IPS-NIHi7 (cell line): ENCODE measurements at regions not wholly inside any gene's neighbourhood (a gene's known extent, or its start where the extent isn't known, plus 50 kb on each side); places are given as distances from the start of the nearest gene placed in this dataset.

Experiments
- DNase-seq: peaks from one replicate; pipeline ENCODE4 v3.0.0; 2012; ENCODE audit warnings: mixed read lengths; ENCODE audit errors: extremely low spot score

DNA sequence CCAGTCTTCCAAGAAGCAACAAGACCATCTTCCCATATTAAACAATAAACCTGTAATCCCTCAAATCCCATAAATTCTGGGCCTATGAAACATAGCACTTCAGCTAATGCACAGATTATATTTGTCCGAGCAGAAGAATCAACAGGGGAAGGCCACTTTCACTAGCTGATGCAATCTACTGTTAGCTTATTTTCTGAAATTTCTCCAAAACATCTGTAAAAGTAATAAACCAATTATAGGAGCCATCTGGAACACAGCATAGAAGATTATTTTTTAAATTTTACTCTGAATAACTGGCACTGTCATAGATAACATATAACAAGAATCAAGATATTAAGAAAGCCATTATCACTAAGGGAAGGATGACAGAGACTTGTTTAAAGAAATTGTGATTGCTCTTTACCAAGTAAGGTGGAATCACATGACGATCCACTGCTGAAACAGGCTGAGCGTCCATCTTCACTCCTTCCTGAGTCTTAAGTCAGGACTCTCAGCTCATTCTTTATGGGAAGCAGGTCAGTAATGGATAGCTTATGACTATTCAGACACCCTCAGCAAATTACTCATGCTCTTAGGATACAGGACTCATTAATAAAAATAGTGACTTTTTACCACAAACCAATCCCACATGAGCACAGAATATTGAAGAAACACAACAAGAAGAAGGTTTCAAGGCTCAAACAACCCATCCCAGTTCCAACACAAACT, 719.5 kb downstream of the XPNPEP1 start:
- no peak for DNase-seq

DNA sequence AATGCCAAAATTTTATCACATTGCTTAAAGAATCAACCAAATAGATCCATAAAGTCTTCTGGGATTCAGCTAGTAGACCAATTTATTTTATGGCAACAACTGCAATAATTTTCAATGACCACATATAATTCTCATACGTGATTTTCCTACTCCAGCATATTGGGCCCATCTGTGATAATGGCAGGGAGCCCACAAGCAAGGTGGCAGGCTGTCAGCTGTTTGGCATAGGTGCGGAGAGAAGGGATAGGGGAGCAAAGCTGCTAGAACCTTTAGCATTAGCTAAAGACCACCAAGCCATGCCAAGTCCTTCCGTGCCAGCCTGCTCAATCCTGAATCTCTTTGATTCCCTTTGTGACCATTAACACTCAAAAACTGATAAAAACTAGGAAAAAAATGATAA, 721.2 kb downstream of the XPNPEP1 start:
- DNase-seq: no peak

DNA sequence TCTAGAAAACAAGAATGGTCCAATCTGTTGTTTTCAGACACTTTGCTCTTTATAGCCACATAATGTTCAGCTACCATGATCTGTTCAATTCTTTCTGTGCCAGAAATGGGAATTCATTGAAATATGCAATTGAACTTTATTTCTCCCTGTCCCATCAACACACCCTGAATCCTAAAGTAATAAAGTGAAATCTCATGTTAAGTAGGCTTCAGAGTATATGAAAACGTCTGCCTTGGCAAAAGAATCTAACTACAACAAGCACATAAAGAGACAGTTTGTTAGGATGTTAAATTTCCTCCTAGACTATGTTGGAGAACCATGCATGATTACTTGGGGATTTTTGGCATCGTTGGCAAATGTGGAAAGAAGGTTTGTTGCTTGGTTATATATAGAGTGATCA, 722.7 kb downstream of the XPNPEP1 start:
- DNase-seq: no peak

DNA sequence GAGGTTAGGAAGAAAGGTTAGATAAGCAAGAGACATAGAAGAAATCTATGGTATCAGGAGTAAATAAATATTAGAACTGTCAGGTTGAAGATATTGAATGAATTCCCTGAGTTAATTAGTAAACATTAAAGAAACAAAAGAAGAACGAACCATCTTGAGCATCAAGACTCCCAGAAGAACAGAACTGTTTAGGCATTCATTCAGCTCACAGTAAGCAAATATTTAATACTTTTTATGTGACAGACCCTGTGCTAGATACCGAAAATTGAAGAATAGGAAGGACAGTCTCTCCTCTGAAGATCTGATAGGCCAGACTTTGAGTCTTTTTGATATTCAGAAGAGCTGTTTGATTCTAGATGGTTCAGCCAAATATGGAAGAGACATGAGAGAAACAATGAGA, 731.5 kb downstream of the XPNPEP1 start:
- DNase-seq: no peak

DNA sequence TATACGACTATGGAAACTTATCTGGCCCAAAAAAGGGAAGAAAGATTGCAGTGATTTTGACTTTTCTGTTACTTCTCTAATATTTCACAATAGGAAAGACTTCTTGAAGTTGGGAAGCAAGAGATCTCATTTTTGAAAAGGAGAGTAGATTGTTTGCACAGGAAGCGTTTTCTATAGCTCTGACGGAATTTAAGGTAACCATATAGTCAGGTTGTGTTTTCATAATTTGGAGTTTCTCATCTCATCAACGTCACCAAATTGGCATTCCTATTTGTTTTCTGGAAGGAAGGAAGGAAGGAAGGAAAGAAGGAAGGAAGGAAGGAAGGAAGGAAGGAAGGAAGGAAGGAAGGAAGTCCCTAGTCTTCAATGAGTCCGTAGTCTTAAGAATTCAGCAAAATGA, 732.0 kb downstream of the XPNPEP1 start:
- DNase-seq: no peak

DNA sequence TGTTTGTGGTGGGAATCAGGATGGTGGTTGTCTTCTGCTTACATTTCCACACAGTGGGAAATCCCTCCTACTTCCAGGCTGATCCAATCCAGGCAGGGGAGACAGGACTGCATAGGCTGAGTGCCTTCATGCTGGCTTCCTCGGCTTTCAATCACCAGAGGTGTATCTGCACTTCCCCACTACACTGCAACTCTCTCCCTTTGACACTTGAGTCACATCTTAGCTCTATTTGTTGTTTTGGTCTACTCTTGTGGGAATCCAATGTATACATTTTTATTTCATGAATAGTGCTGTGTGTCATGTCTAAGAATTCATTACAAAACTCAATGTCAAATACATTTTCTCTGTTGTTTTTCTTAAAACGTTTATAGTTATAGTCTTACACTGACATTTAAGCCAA, 735.6 kb downstream of the XPNPEP1 start:
- DNase-seq: no peak

DNA sequence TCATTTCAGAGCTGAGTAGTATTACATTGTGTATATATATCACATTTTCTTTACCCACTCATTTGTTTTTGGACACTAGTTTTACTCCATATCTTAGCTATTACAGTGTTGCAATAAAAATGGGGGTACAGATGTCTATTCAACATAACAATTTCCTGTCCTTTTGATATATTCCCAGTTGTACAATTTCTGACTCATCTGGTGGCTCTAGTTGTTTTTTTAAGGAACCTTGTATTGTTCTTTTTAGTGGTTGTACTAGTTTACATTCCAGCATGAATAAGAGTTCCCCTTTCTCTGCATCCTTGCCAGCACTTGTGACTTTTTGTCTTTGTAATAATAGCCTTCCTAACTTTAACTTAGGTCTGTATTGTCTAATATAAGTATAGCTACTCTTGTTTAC, 739.9 kb downstream of the XPNPEP1 start:
- no peak for DNase-seq

DNA sequence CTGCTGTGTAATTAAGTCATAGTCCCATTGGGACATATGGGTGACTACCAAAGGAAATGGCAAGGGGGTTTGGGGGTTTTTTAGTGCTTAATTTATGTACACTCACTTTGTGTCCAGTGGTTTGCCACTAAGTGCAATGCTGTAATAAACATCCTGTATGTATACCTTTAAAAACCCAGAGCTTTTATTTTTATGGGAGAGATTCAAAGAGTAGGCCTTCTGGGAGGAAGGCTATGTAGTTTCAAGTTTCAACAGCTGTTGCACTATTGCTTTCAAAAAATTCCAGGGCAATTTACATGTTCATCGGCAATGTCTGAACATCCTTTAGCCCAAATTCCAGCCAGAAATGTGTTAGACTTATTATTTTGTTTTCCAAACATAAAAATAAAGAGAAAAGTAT, 744.7 kb downstream of the XPNPEP1 start:
- DNase-seq: no peak

DNA sequence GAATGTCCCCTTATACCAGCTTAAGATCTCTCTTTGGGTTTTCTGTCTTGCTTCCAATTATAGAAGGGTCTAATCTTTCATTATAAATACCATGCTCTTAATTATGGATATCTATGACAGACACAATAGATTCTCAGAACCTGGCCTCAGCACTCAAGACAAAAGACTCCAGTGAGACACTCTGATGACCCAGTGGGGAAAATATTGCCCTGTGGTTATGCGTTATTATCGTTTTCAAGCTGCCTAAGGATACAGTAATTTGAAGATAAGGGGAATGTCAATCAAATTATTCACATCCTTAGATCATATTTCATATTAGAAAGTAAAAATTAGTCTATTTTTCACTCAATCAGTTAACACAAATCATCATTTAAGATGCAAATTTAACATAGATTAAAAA, 748.8 kb downstream of the XPNPEP1 start:
- DNase-seq: no peak

DNA sequence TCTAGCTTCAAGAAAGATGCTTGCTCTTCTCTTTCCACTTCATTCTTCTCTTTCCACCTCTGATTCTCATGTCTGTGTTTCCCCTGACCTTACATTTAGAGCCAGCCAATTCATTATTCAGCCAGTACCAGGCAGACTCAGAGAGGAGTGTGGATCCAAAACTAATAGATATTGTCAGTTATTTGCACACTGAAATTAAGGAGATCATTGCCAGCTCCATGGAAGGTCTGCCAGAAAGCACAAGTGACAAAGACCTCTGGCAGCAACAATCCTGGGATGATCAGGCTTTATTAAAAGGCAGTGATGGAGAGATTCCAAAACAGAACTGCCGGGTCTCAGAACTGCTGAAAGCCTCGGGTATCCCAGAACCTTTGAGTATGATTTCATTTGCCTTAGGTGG, 749.4 kb downstream of the XPNPEP1 start:
- no peak for DNase-seq

DNA sequence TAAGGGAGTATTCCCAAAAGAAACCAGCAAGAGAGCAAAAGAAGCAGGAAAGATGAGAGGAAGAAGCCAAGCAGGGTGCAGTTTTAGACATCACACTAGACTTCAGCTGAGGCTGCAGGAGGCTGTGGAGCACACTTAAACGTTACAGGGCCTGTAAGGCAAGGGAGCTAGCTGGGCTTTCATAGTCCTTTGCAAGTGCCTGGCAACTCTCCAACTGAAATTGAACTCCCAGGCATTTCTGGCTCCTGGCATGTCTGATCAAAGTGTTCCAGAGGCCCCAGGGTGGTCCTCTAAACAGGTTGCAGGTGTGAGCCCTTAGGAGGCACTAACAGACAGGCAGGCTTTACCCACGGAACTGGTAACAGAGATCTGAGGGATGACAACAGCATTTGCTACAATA, 750.2 kb downstream of the XPNPEP1 start:
- no peak for DNase-seq

DNA sequence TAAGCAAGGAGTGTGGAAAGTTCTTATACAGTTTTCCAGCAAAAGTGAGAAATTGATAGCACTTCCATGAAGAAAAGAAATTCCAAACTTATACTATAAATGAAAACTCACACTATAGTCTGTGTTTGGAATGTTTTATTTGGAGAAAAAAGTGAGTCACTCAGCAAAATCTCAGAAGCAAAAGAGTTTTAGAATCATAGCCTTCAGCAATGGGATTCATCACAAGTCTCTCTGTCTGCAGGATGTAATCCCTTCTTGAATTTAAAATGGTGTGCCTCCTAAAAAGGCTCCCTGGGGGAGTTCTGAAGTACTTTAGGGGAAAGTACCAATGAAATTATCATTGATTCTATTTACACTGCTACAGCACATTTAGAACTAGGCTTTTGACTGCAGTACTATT, 756.4 kb downstream of the XPNPEP1 start:
- no peak for DNase-seq

DNA sequence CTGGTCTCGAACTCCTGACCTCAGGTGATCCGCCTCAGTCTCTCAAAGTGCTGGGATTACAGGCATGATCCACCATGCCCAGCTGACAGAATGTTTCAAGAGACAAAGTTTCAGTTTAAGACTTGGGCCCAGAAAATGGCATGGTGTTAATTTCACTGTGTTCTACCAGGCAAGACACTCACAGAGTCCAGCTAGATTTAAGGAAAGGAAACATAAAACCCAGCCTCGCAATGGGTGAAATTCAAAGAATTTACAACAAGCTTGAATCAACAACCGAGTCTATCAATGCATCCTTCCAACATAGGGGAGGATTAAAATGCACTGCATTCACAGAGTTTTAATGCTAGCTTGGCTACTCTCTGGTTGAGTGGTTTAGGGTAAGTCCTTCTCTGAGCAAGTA, 764.0 kb downstream of the XPNPEP1 start:
- DNase-seq: no peak

DNA sequence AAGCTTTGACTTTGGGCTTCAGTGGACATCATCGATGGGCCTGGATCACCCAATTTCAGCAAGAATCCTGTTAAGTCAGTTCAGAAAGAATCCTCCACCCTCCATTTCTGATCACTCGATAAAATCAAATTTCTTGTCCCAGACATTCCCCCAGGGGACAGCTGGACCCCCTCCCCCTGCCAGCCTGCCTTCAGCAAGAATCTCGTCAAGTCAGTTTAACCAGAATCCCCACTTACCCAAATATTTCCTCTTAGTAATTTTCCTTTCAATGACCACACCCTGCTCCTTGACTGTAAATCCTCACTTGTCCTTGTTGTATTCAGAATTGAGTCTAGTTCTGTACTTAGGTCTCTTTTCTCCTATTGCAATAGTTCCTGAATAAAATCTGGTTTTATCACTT, 766.9 kb downstream of the XPNPEP1 start:
- DNase-seq: no peak

DNA sequence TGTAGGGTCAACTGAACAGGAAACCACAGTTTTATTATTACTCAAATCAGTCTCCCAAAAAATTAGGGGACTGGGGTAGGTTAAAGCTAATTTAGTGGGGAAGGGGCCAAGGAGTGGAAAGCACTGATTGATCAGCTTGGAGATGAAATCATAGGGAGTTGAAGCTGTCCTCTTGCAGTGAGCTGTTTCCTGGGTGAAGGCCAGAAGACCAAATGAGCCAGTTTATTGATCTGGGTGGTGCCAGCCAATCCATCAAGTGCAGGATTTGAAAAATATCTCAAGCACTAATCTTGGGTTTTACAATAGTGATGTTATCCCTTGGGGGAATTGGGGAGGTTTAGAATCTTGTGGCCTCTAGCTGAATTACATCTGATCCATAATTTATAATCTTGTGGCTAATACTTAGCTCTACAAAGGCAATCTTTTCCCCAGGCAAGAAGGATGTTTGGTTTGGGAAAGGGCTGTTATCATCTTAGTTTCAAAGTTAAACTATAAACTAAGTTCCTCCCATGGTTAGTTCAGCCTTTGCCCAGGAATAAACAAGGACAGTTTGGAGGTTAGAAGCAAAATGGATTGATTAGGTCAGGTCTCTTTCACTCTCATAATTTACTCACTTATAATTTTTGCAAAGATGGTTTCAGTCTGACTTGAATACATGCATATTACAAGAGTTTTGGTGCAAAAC, 773.5 kb downstream of the XPNPEP1 start:
- DNase-seq: no peak

DNA sequence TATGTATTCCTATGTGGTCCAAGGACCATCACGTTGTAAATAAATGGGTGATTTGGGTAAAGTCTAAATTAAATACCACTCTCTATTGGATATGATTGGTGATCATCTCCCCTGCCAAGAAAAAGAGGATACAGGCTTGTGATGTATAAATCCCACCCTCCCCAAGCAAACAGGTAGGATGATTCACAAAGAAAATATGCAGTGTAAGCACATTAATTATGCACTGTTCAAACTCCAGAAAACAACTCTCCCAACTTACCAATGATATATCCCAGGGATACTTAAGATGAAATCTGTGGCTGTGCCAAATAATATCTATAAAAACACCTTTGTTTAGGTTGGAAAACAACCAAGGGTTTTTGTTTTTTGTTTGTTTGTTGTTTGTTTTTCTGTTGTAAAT, 795.9 kb downstream of the XPNPEP1 start:
- no peak for DNase-seq

DNA sequence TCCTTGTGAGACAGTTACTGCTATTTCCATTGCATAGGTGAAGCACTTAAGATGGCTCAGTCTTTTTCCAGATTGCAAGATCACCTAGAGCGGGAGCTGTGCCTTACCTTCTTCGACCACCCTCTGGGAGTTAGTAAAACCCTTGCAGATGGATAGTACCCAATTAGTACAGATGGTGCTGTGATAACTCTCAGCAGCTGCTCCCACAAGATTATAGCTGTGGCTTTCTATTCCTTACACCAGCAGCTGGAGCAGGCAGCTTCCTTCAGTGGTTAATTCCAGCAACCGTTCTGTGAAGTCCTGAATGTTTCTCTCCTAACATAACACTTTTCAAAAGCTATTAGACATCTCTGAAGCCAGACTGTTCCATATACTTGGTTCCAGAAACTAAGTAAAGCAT, 796.8 kb downstream of the XPNPEP1 start:
- no peak for DNase-seq

DNA sequence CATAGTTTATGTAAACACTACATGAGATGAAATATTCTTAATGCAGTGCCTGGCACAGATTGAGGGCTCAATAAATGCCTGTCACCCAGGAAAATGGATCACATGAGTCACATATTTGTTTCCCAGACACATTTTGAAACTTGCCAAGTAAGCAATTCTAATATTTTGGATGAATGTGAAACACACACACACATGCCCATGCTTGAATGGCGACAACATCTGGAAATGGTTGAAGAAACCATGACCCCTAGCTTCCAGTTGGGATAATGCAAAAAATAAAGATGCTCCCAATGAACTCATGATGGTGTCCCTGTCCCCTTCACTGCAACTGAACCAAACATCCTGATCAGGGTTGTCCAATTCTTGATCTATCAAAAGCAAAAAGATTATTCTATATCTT, 797.3 kb downstream of the XPNPEP1 start:
- peak; percentile 43 for DNase-seq

DNA sequence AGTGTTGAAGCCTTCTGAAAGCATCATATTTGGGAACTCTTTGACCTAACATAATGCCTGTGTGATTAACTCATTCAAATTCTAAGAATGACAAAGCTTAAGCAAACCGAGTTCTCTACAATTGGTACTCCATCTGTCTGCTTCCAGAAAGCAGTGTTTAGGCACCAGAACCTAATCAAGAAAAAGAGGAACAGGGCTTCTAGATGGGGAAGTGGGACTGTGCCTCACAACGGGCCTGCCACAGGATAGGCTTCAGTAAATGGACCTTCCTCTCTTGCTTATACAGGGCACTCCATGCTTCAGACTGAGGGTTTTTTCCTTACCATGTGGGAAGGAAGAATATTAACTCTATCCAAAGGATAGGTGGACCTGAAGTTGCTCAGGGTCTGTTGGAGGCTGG, 808.1 kb downstream of the XPNPEP1 start:
- no peak for DNase-seq

DNA sequence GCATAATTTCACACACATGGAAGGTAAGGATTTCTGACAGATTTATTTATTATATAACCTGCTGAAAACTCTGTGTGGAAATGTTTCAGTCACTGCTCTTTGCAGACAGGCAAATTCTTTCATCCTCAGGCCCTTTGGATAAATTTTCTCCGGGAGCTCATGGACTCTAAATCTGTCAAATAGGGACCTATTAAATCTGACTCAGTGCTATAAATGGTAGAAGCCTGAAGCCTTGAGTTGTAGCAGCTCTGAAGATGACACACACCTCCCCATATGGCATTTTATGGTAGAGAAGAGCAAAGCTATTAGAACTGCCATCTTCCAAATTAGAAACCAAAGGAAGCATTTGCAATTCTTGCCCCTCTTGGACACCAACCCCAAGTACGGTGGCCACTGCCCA, 808.7 kb downstream of the XPNPEP1 start:
- DNase-seq: no peak

DNA sequence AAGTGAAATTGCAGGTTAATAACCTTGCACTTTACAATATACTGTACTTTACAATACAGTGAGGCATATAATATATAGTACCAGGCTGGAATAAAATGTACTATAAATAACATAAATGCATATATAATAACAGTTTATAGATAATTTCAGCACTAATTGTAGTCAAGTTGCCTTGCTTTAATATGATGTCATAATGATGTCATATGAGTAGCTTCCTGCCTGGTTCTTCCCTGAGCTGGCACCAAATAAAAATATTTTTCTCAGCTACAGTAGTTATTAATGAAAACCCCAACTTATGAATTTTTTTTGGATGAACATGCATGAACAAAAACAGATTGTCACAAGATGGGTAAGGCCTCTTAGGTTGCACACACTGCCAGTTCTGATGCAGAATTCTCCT, 816.7 kb downstream of the XPNPEP1 start:
- no peak for DNase-seq

DNA sequence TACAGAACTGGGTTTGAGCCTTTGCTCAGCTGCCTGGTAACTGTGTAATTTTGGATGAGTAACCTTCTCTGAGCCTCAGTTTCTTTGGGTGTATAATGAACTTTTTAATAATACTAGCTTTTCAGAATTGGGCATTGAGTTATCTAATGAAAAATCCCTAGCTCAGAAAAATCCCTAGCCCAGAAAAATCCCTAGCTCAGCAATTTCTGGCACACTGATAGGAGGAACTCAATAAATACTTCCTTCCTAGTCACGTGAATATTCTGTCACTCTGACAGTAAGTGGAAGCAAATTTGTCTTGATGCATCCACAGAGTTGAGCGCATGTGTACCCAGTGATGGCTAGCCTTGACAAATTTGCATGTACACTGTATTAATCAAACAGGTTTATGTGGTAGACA, 817.6 kb downstream of the XPNPEP1 start:
- no peak for DNase-seq

DNA sequence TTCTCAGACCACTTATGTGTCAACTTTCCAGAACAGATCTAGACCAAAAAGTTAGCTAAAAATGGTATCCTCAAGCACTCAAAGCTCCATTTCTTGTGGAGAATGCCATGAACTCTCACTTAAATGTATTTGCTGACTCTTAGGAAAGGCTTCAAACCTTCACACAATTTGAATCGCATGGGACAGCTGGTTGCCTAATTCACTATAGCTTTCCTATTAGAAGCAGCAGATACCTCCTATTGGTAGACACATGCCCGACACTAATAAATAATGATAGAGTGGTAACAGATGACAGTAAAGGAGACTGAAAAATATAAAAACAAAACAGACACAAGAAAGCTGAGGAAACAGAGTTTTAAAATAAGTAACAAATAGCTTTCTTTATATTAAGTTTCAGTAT, 818.5 kb downstream of the XPNPEP1 start:
- DNase-seq: no peak

DNA sequence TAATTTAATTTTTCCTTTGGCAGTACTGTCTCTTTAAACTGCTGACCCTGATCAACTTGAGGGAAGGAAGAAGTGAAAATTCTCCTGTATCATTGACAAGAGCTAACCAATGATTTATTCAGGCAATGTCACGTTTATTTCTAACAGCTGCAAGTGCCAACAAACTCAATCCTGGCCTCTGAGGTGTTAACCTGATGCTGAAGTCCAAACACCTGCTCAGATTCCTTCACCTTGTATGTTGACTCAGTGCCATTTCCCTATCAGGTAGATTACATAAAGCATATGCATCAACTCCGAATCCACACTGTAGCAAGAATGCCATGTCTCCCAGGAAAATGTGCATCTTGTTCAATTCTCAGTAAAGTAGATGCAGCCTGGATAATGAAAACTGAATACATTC, 820.0 kb downstream of the XPNPEP1 start:
- DNase-seq: no peak
